HPDE6-E6E7 (cell line): ENCODE measurements at regions not wholly inside any gene's neighbourhood (a gene's known extent, or its start where the extent isn't known, plus 50 kb on each side); places are given as distances from the start of the nearest gene placed in this dataset.
"Not testable (repeated sequence)": the region's sequence is repeated elsewhere in the genome, so short reads cannot be mapped to it uniquely, and the experiment has no call there.

Source experiments
- DNase-seq: peaks from one replicate; pipeline ENCODE4 v3.0.0; 2011; ENCODE audit warnings: missing footprints; ENCODE audit errors: extremely low spot score

GRCh38 chr11:82056450-82056849 is 677.2 kb downstream of the FAM181B start:
- DNase-seq = no peak

GRCh38 chr11:82049199-82049598 is 684.5 kb downstream of the FAM181B start:
- DNase-seq = no peak

DNA sequence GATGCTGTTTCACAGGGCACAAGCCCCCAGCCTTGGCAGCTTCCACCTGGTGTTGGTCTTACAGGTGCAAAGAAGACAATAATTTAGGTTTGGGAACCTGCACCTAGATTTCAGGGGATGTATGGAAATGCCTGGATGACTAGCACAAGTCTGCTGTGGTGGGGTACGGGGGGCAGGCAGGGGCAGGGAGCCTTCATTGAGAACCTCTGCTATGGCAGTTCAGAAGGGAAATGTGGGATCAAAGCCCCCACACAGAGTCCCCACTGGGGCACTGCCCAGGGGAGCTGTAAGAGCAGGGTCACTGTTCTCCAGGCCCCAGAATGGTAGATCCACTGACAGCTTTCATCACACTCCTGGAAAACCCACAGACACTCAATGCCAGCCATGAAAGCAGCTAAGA is 686.5 kb downstream of the FAM181B start:
- no peak for DNase-seq

- no peak for DNase-seq
Observed at GRCh38 chr11:82046778-82047177, 686.9 kb downstream of the FAM181B start.

DNA sequence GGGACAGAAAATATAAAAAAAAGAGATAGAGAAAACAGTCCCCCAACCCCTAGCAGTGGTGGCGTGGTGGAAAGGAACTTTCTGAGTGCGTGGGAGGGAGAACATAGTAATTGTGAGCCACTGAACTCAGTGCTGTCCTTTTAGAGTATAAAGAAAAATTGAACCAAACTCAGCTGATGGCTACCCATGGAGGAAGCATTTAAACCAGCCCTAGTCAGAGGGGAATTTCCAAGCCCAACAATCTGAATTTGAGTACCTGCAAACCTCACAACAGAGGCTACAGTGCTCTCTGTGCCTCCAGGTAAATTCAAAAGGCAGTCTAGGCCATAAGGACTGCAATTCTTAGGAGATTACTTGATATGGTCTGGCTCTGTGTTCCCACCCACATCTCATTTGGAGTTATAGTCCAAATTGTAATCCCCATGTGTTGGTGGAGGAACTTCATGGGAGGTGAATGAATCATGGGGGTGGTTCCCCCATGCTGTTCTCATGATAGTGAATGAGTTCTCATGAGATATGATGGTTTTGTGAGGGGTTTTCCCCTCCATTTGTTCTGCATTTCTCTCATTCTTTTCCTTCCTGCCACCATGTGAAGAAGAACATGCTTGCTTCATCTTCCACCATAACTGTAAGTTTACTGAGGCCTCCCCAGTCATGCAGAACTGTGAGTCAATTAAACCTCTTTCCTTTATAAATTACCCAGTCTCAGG is 687.8 kb downstream of the FAM181B start:
- no peak for DNase-seq

GRCh38 chr11:82043316-82043715 is 690.3 kb downstream of the FAM181B start:
- no peak for DNase-seq

GRCh38 chr11:82041764-82042163 is 691.9 kb downstream of the FAM181B start:
- no peak for DNase-seq

- no peak for DNase-seq
Observed at GRCh38 chr11:82038154-82038553, 695.5 kb downstream of the FAM181B start.

DNA sequence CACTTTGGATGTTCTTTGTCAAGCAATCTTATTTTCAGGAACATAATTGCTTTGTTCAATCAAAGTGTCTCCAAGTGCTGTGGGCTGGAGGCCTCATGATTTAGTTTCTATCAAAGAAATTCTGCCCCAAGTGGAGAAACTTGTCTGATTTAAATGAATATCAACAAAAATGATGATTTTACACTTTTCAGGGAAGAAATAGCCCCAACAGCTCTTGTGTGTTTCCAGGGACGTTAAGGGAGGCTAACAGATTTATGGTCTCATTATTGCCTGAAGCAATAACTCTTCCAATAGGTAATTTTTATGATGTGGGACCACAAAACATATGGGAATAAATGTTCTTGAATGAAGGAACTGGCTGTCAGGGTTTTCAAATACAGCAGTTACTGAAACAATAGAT is 699.1 kb downstream of the FAM181B start:
- DNase-seq = no peak

DNA sequence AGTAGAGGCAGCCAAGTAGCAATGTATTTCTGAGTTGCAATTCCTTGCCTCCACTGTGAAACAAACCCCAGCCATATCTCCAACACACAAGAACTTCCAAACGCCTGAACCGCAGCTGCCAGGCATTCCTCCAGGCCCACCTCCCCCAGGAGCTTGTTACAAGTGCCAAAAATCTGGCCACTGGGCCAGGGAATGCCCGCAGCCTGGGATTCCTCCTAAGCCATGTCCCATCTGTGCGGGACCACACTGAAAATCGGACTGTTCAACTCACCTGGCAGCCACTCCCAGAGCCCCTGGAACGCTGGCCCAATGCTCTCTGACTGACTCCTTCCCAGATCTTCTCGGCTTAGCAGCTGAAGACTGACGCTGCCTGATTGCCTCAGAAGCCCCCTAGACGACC is 706.3 kb downstream of the FAM181B start:
- not testable (repeated sequence) for DNase-seq

- DNase-seq = no peak
Observed at GRCh38 chr11:82024760-82025159, 708.9 kb downstream of the FAM181B start.

- no peak for DNase-seq
Observed at GRCh38 chr11:82012276-82012675, 721.4 kb downstream of the FAM181B start.

GRCh38 chr11:82009133-82009532 is 724.5 kb downstream of the FAM181B start:
- DNase-seq = no peak

- DNase-seq = no peak
Observed at GRCh38 chr11:82007521-82007920, 726.1 kb downstream of the FAM181B start.

DNA sequence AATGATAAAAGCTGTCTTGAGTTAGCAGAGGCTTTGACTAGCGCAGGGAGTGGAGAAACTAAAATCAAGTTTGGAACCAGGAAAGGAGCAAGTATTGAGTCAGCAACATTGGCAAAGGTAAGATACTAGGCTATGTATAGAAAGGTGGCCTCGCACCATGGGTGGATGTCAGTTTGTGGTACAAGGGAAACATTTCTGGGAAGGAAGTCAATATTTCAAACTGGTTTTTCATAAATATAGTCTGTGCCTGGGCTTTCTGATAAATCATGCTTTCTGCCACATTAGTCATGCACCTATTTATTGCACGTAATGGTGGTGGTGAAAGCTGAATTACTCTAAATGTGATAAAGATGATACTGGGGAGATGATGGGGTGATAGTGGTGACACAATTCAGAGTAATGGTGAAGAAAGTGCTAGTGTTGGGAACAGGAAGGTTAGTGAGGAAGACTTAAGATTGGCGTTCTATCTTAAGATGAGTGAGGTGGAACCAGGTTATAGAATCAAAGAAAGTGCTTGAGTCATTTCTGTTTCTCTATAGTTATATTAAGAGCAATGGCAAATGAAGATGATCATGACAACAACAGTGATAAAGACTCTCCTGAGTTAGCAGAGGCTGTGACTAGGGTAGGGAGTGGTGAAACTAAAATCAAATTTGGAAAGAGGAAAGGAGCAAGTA is 729.0 kb downstream of the FAM181B start:
- no peak for DNase-seq

DNA sequence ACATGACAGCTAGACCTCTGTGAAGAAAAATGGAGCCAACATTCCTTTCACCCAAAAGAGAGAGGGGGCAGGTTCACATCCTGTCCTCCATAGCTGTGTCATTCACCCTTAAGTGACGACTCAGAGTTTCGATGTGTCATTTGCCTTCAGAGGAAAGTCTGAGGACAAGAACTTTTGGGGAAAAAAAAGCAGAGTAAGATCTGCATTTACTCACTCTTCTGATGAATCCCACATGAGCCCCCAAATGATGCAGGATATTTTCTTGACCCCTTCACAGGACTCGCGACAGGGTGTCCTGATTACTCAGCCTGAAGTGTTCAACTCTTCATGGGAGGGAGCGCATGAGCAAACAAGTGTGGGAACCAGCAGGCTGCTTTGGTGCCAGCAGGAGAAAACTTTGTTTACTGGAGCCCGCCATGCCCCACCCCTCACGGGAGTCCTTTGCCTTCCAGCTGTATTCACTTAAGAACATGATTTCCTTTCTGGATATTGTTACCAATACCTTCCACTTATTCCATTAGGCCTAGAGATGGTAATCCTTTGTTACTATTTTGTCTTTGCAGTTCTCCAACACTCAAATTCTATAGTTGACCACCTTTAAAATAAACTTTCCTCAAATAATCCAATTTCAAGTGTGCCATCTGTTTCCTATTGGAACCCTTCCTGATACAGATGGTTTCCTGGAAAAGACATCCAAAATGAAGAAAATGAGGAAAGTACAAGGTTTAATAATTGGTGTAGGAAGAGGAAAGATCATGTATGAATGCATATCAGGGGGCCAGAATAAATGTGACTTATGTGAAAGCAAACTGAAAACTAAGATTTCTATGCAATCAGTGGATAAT is 729.8 kb downstream of the FAM181B start:
- DNase-seq = peak; percentile 15

GRCh38 chr11:82003024-82003423 is 730.6 kb downstream of the FAM181B start:
- DNase-seq = no peak

- DNase-seq = no peak
Observed at GRCh38 chr11:81995889-81996288, 737.8 kb downstream of the FAM181B start.

DNA sequence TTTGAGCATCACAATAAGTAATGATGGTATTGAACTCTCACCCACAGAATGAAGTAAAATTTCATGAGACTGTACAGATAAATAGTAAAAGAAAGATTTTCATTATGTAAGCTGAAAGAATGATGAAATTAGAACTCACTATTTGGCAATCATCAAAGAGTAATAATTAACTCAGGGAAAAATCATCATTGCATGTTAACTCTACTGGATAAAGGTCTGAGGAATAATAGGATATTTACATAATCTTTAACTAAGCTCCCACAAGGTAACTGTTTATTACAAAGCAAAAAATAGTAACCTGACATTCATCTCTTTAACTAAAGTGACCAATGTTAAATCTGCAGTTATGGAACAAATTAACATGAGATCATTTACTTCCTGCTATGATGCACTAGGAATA is 739.9 kb downstream of the FAM181B start:
- DNase-seq = no peak

GRCh38 chr11:81990659-81991443 is 742.8 kb downstream of the FAM181B start:
- DNase-seq = no peak

DNA sequence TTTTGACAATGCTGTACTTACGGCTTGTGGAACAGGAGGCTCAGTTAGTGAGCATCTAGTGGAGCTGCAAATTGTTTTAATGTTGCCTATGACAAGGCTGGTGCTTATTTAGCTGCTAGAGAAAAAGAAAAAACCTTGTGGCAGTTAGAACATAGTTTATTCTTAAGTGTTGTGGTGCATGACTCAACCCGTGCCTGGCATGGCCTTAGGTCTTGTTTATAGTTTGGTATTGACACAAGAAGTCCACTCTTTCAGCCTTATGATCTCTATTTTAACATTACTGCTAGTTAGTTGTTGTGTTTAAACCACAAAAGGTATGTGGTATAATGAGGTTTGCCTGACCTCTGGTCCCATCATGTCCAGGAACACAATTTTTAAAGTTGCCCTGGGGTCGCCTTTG is 744.6 kb downstream of the FAM181B start:
- DNase-seq = no peak
